ENCODE measurements at regions not wholly inside any gene's neighbourhood (a gene's known extent, or its start where the extent isn't known, plus 50 kb on each side); places are given as distances from the start of the nearest gene placed in this dataset.

GRCh38 chr6:92181347-92181746 lies 1238.0 kb downstream of the EPHA7 start:
- ChIA-PET POLR2A (ENCODE audit: partially characterized antibody) (no interaction called here), CTCF (ENCODE audit: partially characterized antibody) (no interaction called here)
- H3K36me3 ChIP-seq (ENCODE audit: control insufficient read depth in 2 of 4, insufficient read depth in 4 of 4, low read length in 3 of 4), result no peaks in the 10 kb centered on the region
- FAIRE-seq (no peak), DNase-seq (ENCODE audit: low read depth in 1 of 2, low spot score in 2 of 2) (no peak)
- no peak overlapping the region for H2AFZ ChIP-seq (ENCODE audit: low read length)
- H3K9me3 ChIP-seq (ENCODE audit: insufficient read depth in 2 of 2, low read depth in 1 of 2, low read length in 1 of 2), result no peaks in the 10 kb centered on the region
- no peak overlapping the region for H3K4me3 ChIP-seq (ENCODE audit: extremely low read depth in 1 of 4, insufficient read depth in 2 of 4, low read depth in 3 of 4, low read length in 4 of 4)
- peaks cover 0 to 3% (median 0%) of the 10 kb centered on the region in 4 experiments; a peak in 1 of 7 replicates for H3K4me1 ChIP-seq (replicated peaks in 1 of 4; ENCODE audit: control insufficient read depth in 3 of 4, insufficient read depth in 4 of 4, low read length in 3 of 4)
- H2BK5ac ChIP-seq (ENCODE audit: low read depth, low read length), result no peak overlapping the region
- no peak overlapping the region for H4K8ac ChIP-seq (ENCODE audit: extremely low read depth, insufficient read depth, low read length)
- H3K27ac ChIP-seq (ENCODE audit: low read depth, low read length), result no peak overlapping the region
- H3K79me2 ChIP-seq (ENCODE audit: control insufficient read depth in 1 of 2, insufficient read depth in 2 of 2, low read length in 2 of 2), result no peaks in the 10 kb centered on the region
- H4K20me1 ChIP-seq (replicated peaks in 1 of 2; ENCODE audit: control insufficient read depth in 1 of 2, insufficient read depth in 2 of 2, low read length in 2 of 2), result no peaks in the 10 kb centered on the region
- no peak overlapping the region for H3K23ac ChIP-seq (ENCODE audit: insufficient read length)
- no peak overlapping the region for H3K4ac ChIP-seq (replicated peaks; ENCODE audit: insufficient read length, low read depth, low read length)
- no peak overlapping the region for H3K18ac ChIP-seq (ENCODE audit: extremely low read depth, low read length)
- H3K23me2 ChIP-seq (ENCODE audit: low read depth, low read length), result no peaks in the 10 kb centered on the region
- H3K4me2 ChIP-seq (ENCODE audit: insufficient read depth in 1 of 2, low read depth in 2 of 2, low read length in 2 of 2), result no peak overlapping the region
- no peak overlapping the region for H2AK5ac ChIP-seq (ENCODE audit: low read depth, low read length)
- H2BK12ac ChIP-seq (ENCODE audit: low read depth, low read length), result no peak overlapping the region
- H4K5ac ChIP-seq (ENCODE audit: insufficient read length, low read depth, low read length), result no peak overlapping the region
- WGBS, 2 experiments (ENCODE audit: extremely low coverage in 1 of 2, insufficient coverage in 1 of 2, insufficient read length in 1 of 2, insufficient replicate concordance in 2 of 2, low coverage in 1 of 2, low lambda C conversion rate in 2 of 2, missing lambda C conversion rate in 1 of 2), result 93% methylated on average over 4 of the region's 4 CpGs; no CpG with 5 or more reads in 1 of the 2 experiments
- H3K27me3 ChIP-seq (replicated peaks in 1 of 4; ENCODE audit: control insufficient read depth in 3 of 4, extremely low read depth in 1 of 4, insufficient read depth in 3 of 4, low read length in 3 of 4), result no peaks in the 10 kb centered on the region
- H3K79me1 ChIP-seq (ENCODE audit: low read depth, low read length), result no peaks in the 10 kb centered on the region
- H2BK15ac ChIP-seq (ENCODE audit: low read length), result no peak overlapping the region
- TF ChIP-seq SIN3A (conservative IDR thresholded peaks at IDR 0.05 in 1 of 2, IDR thresholded peaks at IDR 0.05 in 1 of 2; ENCODE audit: low read depth in 1 of 2, low read length in 2 of 2), result no peak
- TF ChIP-seq SP1 (IDR thresholded peaks at IDR 0.05; ENCODE audit: low read depth, low read length), result no peak
- no peak for TF ChIP-seq SRF (IDR thresholded peaks at IDR 0.05; ENCODE audit: low read depth, low read length)
- TF ChIP-seq TAF7 (optimal IDR thresholded peaks at IDR 0.05; ENCODE audit: borderline replicate concordance, low read depth, low read length), result no peak
- no peak for TF ChIP-seq CHD1 (IDR thresholded peaks at IDR 0.05; ENCODE audit: low read depth, low read length)
- H3K56ac ChIP-seq (replicated peaks; ENCODE audit: insufficient read length, low read depth, low read length), result no peak overlapping the region
- no peak overlapping the region for H3K9ac ChIP-seq (replicated peaks in 1 of 4; ENCODE audit: extremely low read depth in 1 of 4, low read depth in 3 of 4, low read length in 3 of 4)
- no peak overlapping the region for H2BK20ac ChIP-seq (ENCODE audit: low read length)
- H2BK120ac ChIP-seq (replicated peaks; ENCODE audit: low read depth, low read length), result no peak overlapping the region
- H3K14ac ChIP-seq (ENCODE audit: insufficient read length), result no peak overlapping the region
- no peak overlapping the region for H4K91ac ChIP-seq (replicated peaks; ENCODE audit: insufficient read length, low read length)

All from H1 (cell line).